Erythroblast (primary cell): ENCODE measurements at regions not wholly inside any gene's neighbourhood (a gene's known extent, or its start where the extent isn't known, plus 50 kb on each side); places are given as distances from the start of the nearest gene placed in this dataset.

Experiments used
- GATA1 ChIP-seq: IDR thresholded peaks from 2 replicates; pipeline ENCODE4 v1.6.1; 2011; ENCODE audit warnings: low read depth, mild to moderate bottlenecking, control low read depth, low read length, moderate library complexity
- POLR2A ChIP-seq: IDR thresholded peaks from 2 replicates; pipeline ENCODE4 v1.6.1; 2011; ENCODE audit warnings: mild to moderate bottlenecking, low read length

GRCh38 chr18:1995041-1995612 lies 576.2 kb downstream of the METTL4 start:
- TF ChIP-seq POLR2A (no peak), GATA1 (no peak)
